OCI-M1 (cell line): ENCODE measurements at regions not wholly inside any gene's neighbourhood (a gene's known extent, or its start where the extent isn't known, plus 50 kb on each side); places are given as distances from the start of the nearest gene placed in this dataset.
"Not testable (repeated sequence)": the region's sequence is repeated elsewhere in the genome, so short reads cannot be mapped to it uniquely, and the experiment has no call there.

Experiments used
- DNase-seq: peaks from one replicate; lab custom pipeline; 2025; lab: John Stamatoyannopoulos, UW

- DNase-seq: peak; percentile 31
Measured at GRCh38 chr7:106448992-106449859, 164.4 kb upstream of the NAMPT start.

- no peak for DNase-seq
Measured at GRCh38 chr7:106448346-106448991, 163.7 kb upstream of the NAMPT start.

- DNase-seq: no peak
Measured at GRCh38 chr7:106447318-106447847, 162.6 kb upstream of the NAMPT start.

- not testable (repeated sequence) for DNase-seq
Measured at GRCh38 chr7:106445366-106445765, 160.6 kb upstream of the NAMPT start.

GRCh38 chr7:106444068-106444655, 159.4 kb upstream of the NAMPT start:
- no peak for DNase-seq

- DNase-seq: no peak
Measured at GRCh38 chr7:106443156-106443555, 158.4 kb upstream of the NAMPT start.

- DNase-seq: no peak
Measured at GRCh38 chr7:106442476-106442875, 157.7 kb upstream of the NAMPT start.

- not testable (repeated sequence) for DNase-seq
Measured at GRCh38 chr7:106441343-106441742, 156.6 kb upstream of the NAMPT start.

- DNase-seq: not testable (repeated sequence)
Measured at GRCh38 chr7:106436933-106437332, 152.2 kb upstream of the NAMPT start.

GRCh38 chr7:106433377-106433776, 148.6 kb upstream of the NAMPT start:
- DNase-seq: no peak

GRCh38 chr7:106430535-106431455, 146.0 kb upstream of the NAMPT start:
- no peak for DNase-seq

- DNase-seq: no peak
Measured at GRCh38 chr7:106430103-106430502, 145.3 kb upstream of the NAMPT start.

GRCh38 chr7:106426803-106427202, 142.0 kb upstream of the NAMPT start:
- no peak for DNase-seq

GRCh38 chr7:106425017-106425719, 140.4 kb upstream of the NAMPT start:
- DNase-seq: peak; percentile 75

GRCh38 chr7:106424476-106425016, 139.8 kb upstream of the NAMPT start:
- no peak for DNase-seq

- no peak for DNase-seq
Measured at GRCh38 chr7:106423821-106424475, 139.2 kb upstream of the NAMPT start.

- DNase-seq: no peak
Measured at GRCh38 chr7:106423111-106423510, 138.3 kb upstream of the NAMPT start.

GRCh38 chr7:106421181-106421762, 136.5 kb upstream of the NAMPT start:
- DNase-seq: peak; percentile 12

- no peak for DNase-seq
Measured at GRCh38 chr7:106420736-106421135, 136.0 kb upstream of the NAMPT start.

GRCh38 chr7:106420210-106420609, 135.4 kb upstream of the NAMPT start:
- DNase-seq: no peak
